Neural cell (in vitro differentiated cells): ENCODE measurements at regions not wholly inside any gene's neighbourhood (a gene's known extent, or its start where the extent isn't known, plus 50 kb on each side); places are given as distances from the start of the nearest gene placed in this dataset.

Experiments
- POLR2AphosphoS5 ChIP-seq: IDR thresholded peaks from 2 replicates; pipeline ENCODE4 v1.6.1; 2012
- TAF1 ChIP-seq: IDR thresholded peaks from 2 replicates; pipeline ENCODE4 v1.6.1; 2012; ENCODE audit warnings: low read depth
- TF ChIP-seq, protein P1 (sequence below): fragments of 450-650 bp; IDR thresholded peaks from 2 replicates; pipeline ENCODE4 v1.5.1; 2014; ENCODE audit warnings: antibody characterized with exemption, mild to moderate bottlenecking, moderate library complexity; ENCODE audit not compliant: poor library complexity, severe bottlenecking
- TF ChIP-seq, protein P2 (sequence below): IDR thresholded peaks from 2 replicates; pipeline ENCODE4 v1.6.1; 2012; ENCODE audit warnings: borderline replicate concordance

DNA sequence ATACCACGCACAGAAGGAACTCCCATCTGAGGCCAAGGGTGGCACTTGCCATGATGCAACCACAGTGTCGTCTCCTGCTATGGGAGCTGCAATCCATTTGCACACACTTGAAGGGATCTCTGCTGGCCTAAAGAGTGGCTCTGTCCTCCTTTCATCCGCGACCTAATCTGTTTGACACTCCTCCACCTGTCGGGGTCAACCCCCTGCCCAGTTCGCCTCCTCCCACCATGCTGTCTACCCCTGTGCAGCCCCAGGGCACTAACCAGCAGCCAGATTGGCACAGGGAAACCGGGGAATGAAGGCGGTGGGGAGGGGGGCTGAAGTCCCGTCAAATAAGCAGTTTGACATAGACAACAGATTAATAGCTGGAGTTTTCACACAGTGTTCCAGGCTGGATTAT, 58.1 kb upstream of the FOXQ1 start:
- TF ChIP-seq, protein P1, sequence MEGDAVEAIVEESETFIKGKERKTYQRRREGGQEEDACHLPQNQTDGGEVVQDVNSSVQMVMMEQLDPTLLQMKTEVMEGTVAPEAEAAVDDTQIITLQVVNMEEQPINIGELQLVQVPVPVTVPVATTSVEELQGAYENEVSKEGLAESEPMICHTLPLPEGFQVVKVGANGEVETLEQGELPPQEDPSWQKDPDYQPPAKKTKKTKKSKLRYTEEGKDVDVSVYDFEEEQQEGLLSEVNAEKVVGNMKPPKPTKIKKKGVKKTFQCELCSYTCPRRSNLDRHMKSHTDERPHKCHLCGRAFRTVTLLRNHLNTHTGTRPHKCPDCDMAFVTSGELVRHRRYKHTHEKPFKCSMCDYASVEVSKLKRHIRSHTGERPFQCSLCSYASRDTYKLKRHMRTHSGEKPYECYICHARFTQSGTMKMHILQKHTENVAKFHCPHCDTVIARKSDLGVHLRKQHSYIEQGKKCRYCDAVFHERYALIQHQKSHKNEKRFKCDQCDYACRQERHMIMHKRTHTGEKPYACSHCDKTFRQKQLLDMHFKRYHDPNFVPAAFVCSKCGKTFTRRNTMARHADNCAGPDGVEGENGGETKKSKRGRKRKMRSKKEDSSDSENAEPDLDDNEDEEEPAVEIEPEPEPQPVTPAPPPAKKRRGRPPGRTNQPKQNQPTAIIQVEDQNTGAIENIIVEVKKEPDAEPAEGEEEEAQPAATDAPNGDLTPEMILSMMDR = no peak
- TF ChIP-seq POLR2AphosphoS5 = no peak
- TF ChIP-seq, protein P2, sequence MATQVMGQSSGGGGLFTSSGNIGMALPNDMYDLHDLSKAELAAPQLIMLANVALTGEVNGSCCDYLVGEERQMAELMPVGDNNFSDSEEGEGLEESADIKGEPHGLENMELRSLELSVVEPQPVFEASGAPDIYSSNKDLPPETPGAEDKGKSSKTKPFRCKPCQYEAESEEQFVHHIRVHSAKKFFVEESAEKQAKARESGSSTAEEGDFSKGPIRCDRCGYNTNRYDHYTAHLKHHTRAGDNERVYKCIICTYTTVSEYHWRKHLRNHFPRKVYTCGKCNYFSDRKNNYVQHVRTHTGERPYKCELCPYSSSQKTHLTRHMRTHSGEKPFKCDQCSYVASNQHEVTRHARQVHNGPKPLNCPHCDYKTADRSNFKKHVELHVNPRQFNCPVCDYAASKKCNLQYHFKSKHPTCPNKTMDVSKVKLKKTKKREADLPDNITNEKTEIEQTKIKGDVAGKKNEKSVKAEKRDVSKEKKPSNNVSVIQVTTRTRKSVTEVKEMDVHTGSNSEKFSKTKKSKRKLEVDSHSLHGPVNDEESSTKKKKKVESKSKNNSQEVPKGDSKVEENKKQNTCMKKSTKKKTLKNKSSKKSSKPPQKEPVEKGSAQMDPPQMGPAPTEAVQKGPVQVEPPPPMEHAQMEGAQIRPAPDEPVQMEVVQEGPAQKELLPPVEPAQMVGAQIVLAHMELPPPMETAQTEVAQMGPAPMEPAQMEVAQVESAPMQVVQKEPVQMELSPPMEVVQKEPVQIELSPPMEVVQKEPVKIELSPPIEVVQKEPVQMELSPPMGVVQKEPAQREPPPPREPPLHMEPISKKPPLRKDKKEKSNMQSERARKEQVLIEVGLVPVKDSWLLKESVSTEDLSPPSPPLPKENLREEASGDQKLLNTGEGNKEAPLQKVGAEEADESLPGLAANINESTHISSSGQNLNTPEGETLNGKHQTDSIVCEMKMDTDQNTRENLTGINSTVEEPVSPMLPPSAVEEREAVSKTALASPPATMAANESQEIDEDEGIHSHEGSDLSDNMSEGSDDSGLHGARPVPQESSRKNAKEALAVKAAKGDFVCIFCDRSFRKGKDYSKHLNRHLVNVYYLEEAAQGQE = no peak
- no peak for TF ChIP-seq TAF1
